CD4-positive, CD25-positive, alpha-beta regulatory T cell (primary cell): ENCODE measurements at regions not wholly inside any gene's neighbourhood (a gene's known extent, or its start where the extent isn't known, plus 50 kb on each side); places are given as distances from the start of the nearest gene placed in this dataset.
"Not testable (repeated sequence)": the region's sequence is repeated elsewhere in the genome, so short reads cannot be mapped to it uniquely, and the experiment has no call there.

Experiments
- ATAC-seq, 2 donors: fragments of 150-1000 bp; cut with Tn5 transposase; one replicate each; pipeline ENCODE4 v1.10.0; 2021; ENCODE audit warnings: low read depth in 2 of 2, moderate number of reproducible peaks in 2 of 2, moderate library complexity in 1 of 2
- DNase-seq, 3 donors: peaks; one replicate each; pipeline versions ENCODE4 v3.0.0 to v3.0.0-alpha.2; 2012 to 2022; ENCODE audit warnings: mixed read lengths in 1 of 3
- H3K27ac ChIP-seq: one replicate; pipeline ENCODE4 v1.7.0; 2013; ENCODE audit warnings: mild to moderate bottlenecking, low read length; ENCODE audit not compliant: insufficient read depth, poor library complexity, severe bottlenecking
- H3K27me3 ChIP-seq: one replicate; pipeline ENCODE4 v1.7.0; 2013; ENCODE audit warnings: low read length; ENCODE audit not compliant: control insufficient read depth, insufficient read depth
- H3K36me3 ChIP-seq: one replicate; pipeline ENCODE4 v1.7.0; 2013; ENCODE audit warnings: mild to moderate bottlenecking, low read length, moderate library complexity; ENCODE audit not compliant: control insufficient read depth, insufficient read depth
- H3K4me1 ChIP-seq: 2 replicates; pipeline ENCODE4 v1.7.0; 2013; ENCODE audit warnings: mild to moderate bottlenecking, low read length; ENCODE audit not compliant: insufficient read depth, control insufficient read depth, poor library complexity, severe bottlenecking
- H3K4me3 ChIP-seq: one replicate; pipeline ENCODE4 v1.7.0; 2013; ENCODE audit warnings: low read depth, mild to moderate bottlenecking, low read length, moderate library complexity
- H3K9me3 ChIP-seq, 2 experiments: 1 replicate in 1 of 2; 2 replicates in 1 of 2; pipeline ENCODE4 v1.7.0; 2013; ENCODE audit warnings: low read length in 2 of 2, mild to moderate bottlenecking in 1 of 2, moderate library complexity in 1 of 2; ENCODE audit not compliant: control insufficient read depth in 2 of 2
- H3K27ac Mint-ChIP-seq, 3 donors: one replicate each; pipeline ENCODE4 v1.8.0; 2020 to 2022; ENCODE audit warnings: mild to moderate bottlenecking in 3 of 3, mixed read lengths in 3 of 3, moderate library complexity in 2 of 3
- H3K27me3 Mint-ChIP-seq: one replicate; pipeline ENCODE4 v1.8.0; 2022; ENCODE audit warnings: mild to moderate bottlenecking, mixed read lengths
- H3K36me3 Mint-ChIP-seq: one replicate; pipeline ENCODE4 v1.8.0; 2020; ENCODE audit warnings: mixed read lengths
- H3K4me1 Mint-ChIP-seq, 4 donors: one replicate each; pipeline ENCODE4 v1.8.0; 2020 to 2022; ENCODE audit warnings: mixed read lengths in 4 of 4, mild to moderate bottlenecking in 1 of 4
- H3K4me3 Mint-ChIP-seq, 4 donors: one replicate each; pipeline ENCODE4 v1.8.0; 2020 to 2022; ENCODE audit warnings: mild to moderate bottlenecking in 4 of 4, mixed read lengths in 4 of 4, moderate library complexity in 3 of 4
- H3K9me3 Mint-ChIP-seq, 7 donors: one replicate each; pipeline ENCODE4 v1.8.0; 2020 to 2022; ENCODE audit warnings: mixed read lengths in 7 of 7, mild to moderate bottlenecking in 3 of 7, moderate library complexity in 2 of 7

DNA sequence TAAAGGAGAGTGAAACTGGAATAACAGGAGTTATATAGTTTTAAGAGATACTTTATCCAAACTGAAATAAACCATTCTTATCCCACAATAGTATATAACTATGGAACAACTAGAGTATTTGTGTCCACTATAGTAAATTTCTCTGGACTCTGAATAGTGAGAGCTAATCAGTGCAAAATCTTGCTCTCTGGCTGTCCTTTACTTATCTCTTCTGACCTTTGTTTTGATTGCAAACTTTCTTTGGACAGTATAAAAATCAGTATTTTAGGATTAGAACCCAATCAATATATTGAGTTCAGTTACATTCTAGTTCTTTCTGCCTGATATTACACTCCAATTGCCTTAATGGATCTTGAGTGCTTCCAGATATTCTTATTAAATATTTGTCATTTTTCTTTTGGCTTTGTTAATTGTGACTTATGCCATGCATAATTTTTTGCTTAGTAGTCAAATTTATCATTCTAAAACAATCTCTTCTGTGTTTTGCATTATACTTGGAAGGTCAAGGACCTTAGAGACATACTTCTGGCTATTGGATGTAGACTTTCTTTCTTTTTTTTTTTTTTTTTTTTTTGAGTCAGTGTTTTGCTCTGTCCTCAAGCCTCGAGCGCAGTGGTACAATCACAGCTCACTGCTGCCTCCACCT lies 89.9 kb upstream of the AMN1 start:
- Mint-ChIP-seq H3K9me3 (peaks cover 0 to 7% (median 0%) of the 10 kb centered on the region in 7 donors), H3K36me3 (no peaks in the 10 kb centered on the region), H3K4me1 (peaks cover 7 to 22% (median 11%) of the 10 kb centered on the region in 4 donors), H3K4me3 (no peak overlapping the region), H3K27me3 (no peaks in the 10 kb centered on the region), H3K27ac (peak overlapping the region in 1 of 3 donors; percentile 26)
- H3K36me3 ChIP-seq: no peaks in the 10 kb centered on the region
- DNase-seq (no peak), ATAC-seq (no peak)
- no peaks in the 10 kb centered on the region for H3K9me3 ChIP-seq
- no peaks in the 10 kb centered on the region for H3K4me1 ChIP-seq
- H3K27ac ChIP-seq: no peak overlapping the region
- no peaks in the 10 kb centered on the region for H3K27me3 ChIP-seq
- H3K4me3 ChIP-seq: no peak overlapping the region

DNA sequence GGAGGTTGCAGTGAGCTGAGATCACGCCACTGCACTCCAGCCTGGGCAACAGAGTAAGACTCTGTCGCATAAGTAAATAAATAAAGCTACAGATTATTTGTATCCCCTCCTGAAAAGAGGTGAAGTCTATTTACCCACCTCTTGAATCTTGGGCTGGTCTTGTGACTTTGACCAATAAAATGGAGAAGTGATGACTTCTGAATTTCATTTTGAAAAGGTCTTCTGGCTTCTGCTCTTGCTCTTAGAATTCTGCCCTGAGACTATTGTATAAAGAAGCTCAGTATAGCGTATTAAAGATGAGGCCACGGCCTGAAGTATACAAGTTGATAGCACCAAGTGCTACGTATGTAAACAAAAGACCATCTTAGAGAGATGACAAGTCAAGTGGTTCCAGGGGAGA lies 88.3 kb upstream of the AMN1 start:
- Mint-ChIP-seq H3K4me1 (peaks cover 14 to 24% (median 19%) of the 10 kb centered on the region in 4 donors), H3K36me3 (no peaks in the 10 kb centered on the region), H3K27ac (no peak overlapping the region), H3K9me3 (peaks cover 0 to 2% (median 0%) of the 10 kb centered on the region in 7 donors), H3K27me3 (no peaks in the 10 kb centered on the region), H3K4me3 (no peak overlapping the region)
- Histone ChIP-seq H3K9me3 (no peaks in the 10 kb centered on the region), H3K4me3 (no peak overlapping the region), H3K4me1 (no peaks in the 10 kb centered on the region), H3K36me3 (no peaks in the 10 kb centered on the region), H3K27ac (no peak overlapping the region), H3K27me3 (no peaks in the 10 kb centered on the region)
- DNase-seq: no peak
- no peak for ATAC-seq

- no peaks in the 10 kb centered on the region for H3K9me3 ChIP-seq
- no peak overlapping the region for H3K27ac ChIP-seq
- ATAC-seq (no peak), DNase-seq (no peak)
- H3K4me1 ChIP-seq: no peaks in the 10 kb centered on the region
- no peaks in the 10 kb centered on the region for H3K36me3 ChIP-seq
- Mint-ChIP-seq H3K27me3 (no peaks in the 10 kb centered on the region), H3K27ac (no peak overlapping the region), H3K36me3 (no peaks in the 10 kb centered on the region), H3K4me1 (peaks cover 15 to 32% (median 24%) of the 10 kb centered on the region in 4 donors), H3K9me3 (peaks cover 0 to 2% (median 0%) of the 10 kb centered on the region in 7 donors), H3K4me3 (no peak overlapping the region)
- H3K4me3 ChIP-seq: no peak overlapping the region
- no peaks in the 10 kb centered on the region for H3K27me3 ChIP-seq
Observed at GRCh38 chr12:31815096-31815495, 86.3 kb upstream of the AMN1 start.

DNA sequence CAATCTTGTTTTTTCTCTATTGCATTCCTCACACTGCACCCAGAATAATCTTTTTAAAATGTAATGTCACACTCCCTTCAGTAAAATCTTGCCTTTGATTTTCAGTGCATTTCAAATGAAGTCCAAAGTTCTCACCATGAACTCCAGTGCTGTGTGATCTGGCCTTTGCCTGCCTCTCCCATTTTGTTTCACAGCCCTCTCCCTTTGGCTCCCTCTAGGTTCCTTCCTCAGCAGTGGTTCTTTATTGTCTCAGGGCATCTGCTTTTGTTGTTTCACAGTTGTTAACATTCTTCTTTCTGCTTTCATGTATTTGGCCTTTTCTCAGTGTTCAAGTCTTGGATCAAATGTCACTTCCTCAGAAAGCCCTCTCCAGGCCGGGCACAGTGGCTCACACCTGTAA lies 84.5 kb upstream of the AMN1 start:
- Mint-ChIP-seq H3K27me3 (no peaks in the 10 kb centered on the region), H3K4me1 (peaks cover 8 to 36% (median 24%) of the 10 kb centered on the region in 4 donors), H3K9me3 (peaks cover 0 to 2% (median 0%) of the 10 kb centered on the region in 7 donors), H3K36me3 (no peaks in the 10 kb centered on the region), H3K4me3 (peak overlapping the region in 1 of 4 donors; percentile 8), H3K27ac (peak overlapping the region; percentile 37 to 55 (median 53))
- no peak overlapping the region for H3K4me3 ChIP-seq
- H3K9me3 ChIP-seq: no peaks in the 10 kb centered on the region
- no peak overlapping the region for H3K27ac ChIP-seq
- ATAC-seq (no peak), DNase-seq (no peak)
- H3K27me3 ChIP-seq: no peaks in the 10 kb centered on the region
- no peaks in the 10 kb centered on the region for H3K36me3 ChIP-seq
- H3K4me1 ChIP-seq: peaks cover 2% of the 10 kb centered on the region

DNA sequence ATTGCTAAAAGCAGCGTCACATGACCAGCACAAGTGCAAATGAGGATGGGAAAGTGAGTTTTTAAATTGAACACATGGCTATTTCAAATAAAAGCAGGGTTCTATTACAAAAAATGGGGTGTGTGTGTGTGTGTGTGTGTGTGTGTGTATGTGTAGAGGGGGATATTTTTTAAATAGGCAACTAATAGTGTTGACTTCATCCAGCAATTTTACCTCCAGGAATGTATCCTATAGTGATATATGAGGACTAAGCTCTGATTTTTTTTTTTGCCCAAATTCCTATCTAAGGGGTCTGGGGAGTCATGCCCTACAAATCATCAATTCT lies 78.9 kb upstream of the AMN1 start:
- Mint-ChIP-seq H3K9me3 (peaks cover 0 to 2% (median 0%) of the 10 kb centered on the region in 7 donors), H3K4me1 (peaks cover 17 to 68% (median 46%) of the 10 kb centered on the region in 4 donors), H3K36me3 (peaks cover 4% of the 10 kb centered on the region), H3K27me3 (no peaks in the 10 kb centered on the region), H3K4me3 (peak overlapping the region in 3 of 4 donors; percentile 73 to 81 (median 75)), H3K27ac (peak overlapping the region; percentile 95 to 100 (median 97))
- Histone ChIP-seq H3K4me1 (peaks cover 39% of the 10 kb centered on the region), H3K27ac (peak overlapping the region; percentile 60), H3K9me3 (no peaks in the 10 kb centered on the region), H3K4me3 (peak overlapping the region; percentile 61), H3K36me3 (no peaks in the 10 kb centered on the region), H3K27me3 (no peaks in the 10 kb centered on the region)
- DNase-seq: peak in 1 of 3 donors; percentile 49
- ATAC-seq: peak in 1 of 2 donors; percentile 38

DNA sequence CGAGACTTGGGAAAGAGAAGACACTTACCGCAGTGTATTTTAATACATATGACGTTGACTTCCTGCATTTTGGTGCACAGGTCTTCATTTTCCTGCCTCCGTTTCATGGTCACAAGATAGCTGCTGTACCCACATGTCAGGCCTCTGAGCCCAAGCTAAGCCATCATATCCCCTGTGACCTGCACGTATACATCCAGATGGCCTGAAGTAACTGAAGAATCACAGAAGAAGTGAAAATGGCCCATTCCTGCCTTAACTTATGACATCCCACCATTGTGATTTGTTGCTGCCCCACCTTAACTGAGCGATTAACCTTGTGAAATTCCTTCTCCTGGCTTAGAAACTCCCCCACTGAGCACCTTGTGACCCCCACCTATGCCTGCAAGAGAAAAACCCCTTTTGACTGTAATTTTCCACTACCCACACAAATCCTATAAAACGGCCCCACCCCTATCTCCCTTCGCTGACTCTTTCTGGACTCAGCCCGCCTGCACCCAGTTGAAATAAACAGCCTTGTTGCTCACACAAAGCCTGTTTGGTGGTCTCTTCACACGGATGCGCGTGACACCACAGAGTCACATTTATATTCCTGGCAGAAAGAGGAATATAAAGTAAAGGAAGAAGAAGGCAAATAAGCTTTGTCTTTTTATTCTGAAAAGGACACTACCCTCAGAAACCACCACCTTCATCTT lies 78.4 kb upstream of the AMN1 start:
- H3K4me1 ChIP-seq: peaks cover 39% of the 10 kb centered on the region
- peaks cover 18 to 69% (median 47%) of the 10 kb centered on the region in 4 donors for H3K4me1 Mint-ChIP-seq
- DNase-seq: peak in 2 of 3 donors; percentile 22 to 47
- H3K4me3 Mint-ChIP-seq: peak overlapping the region; percentile 73 to 93 (median 78)
- not testable (repeated sequence) for H3K36me3 ChIP-seq, H3K9me3 Mint-ChIP-seq, H3K27me3 Mint-ChIP-seq, H3K36me3 Mint-ChIP-seq, H3K9me3 ChIP-seq, H3K27me3 ChIP-seq
- peak overlapping the region; percentile 60 for H3K27ac ChIP-seq
- H3K4me3 ChIP-seq: peak overlapping the region; percentile 61
- H3K27ac Mint-ChIP-seq: peak overlapping the region; percentile 95 to 100 (median 97)
- peak in 1 of 2 donors; percentile 48 for ATAC-seq

DNA sequence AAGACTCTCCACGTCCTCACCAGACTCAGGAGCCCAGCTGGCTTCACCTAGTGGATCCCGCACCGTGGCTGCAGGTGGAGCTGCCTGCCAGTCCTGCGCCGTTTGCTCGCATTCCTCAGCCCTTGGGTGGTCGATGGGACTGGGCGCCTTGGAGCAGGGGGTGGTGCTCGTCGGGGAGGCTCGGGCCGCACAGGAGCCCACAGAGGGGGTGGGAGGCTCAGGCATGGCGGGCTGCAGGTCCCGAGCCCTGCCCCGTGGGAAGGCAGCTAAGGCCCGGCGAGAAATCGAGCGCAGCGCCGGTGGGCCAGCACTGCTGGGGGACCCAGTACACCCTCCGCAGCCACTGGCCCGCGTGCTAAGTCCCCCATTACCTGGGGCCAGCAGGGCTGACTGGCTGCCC lies 76.9 kb upstream of the AMN1 start:
- not testable (repeated sequence) for H3K36me3 Mint-ChIP-seq, H3K4me3 Mint-ChIP-seq, ATAC-seq, H3K4me3 ChIP-seq, H3K9me3 Mint-ChIP-seq, H3K9me3 ChIP-seq, H3K27me3 Mint-ChIP-seq, DNase-seq, H3K27ac ChIP-seq, H3K27me3 ChIP-seq, H3K36me3 ChIP-seq
- peaks cover 39% of the 10 kb centered on the region for H3K4me1 ChIP-seq
- peaks cover 22 to 65% (median 45%) of the 10 kb centered on the region in 4 donors for H3K4me1 Mint-ChIP-seq
- peak overlapping the region in 1 of 3 donors; percentile 90 for H3K27ac Mint-ChIP-seq
